ENCODE measurements at regions not wholly inside any gene's neighbourhood (a gene's known extent, or its start where the extent isn't known, plus 50 kb on each side); places are given as distances from the start of the nearest gene placed in this dataset.

DNA sequence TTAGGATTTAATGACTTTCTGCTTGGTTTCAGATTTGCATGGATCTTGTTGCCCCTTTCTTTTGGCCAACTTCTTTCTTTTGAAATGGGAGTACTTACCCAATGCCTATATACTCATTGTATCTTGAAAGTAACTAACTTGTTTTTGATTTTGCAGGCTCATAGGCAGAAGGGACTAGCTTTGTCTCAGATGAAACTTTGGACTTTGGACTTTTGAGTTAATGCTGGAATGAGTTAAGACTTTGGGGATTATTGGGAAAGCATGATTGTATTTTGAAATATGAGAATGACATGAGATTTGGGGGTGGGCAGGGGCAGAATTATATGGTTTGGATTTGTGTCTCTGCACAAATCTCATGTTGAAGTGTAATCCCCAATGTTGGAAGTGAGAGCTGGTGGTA lies 657.1 kb downstream of the TMTC2 start:
- Mint-ChIP-seq H3K9me3 (peaks cover 60% of the 10 kb centered on the region), H3K4me1 (ENCODE audit: low read depth) (no peaks in the 10 kb centered on the region), H3K4me3 (no peak overlapping the region), H3K36me3 (ENCODE audit: low read depth) (no peaks in the 10 kb centered on the region; the same call in none of the 2 replicates), H3K27ac (no peak overlapping the region), H3K27me3 (ENCODE audit: insufficient read depth) (no peaks in the 10 kb centered on the region)
- no peak for DNase-seq
- TF ChIP-seq, protein P1, sequence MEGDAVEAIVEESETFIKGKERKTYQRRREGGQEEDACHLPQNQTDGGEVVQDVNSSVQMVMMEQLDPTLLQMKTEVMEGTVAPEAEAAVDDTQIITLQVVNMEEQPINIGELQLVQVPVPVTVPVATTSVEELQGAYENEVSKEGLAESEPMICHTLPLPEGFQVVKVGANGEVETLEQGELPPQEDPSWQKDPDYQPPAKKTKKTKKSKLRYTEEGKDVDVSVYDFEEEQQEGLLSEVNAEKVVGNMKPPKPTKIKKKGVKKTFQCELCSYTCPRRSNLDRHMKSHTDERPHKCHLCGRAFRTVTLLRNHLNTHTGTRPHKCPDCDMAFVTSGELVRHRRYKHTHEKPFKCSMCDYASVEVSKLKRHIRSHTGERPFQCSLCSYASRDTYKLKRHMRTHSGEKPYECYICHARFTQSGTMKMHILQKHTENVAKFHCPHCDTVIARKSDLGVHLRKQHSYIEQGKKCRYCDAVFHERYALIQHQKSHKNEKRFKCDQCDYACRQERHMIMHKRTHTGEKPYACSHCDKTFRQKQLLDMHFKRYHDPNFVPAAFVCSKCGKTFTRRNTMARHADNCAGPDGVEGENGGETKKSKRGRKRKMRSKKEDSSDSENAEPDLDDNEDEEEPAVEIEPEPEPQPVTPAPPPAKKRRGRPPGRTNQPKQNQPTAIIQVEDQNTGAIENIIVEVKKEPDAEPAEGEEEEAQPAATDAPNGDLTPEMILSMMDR (IDR thresholded peaks at IDR 0.05) = no peak

DNA sequence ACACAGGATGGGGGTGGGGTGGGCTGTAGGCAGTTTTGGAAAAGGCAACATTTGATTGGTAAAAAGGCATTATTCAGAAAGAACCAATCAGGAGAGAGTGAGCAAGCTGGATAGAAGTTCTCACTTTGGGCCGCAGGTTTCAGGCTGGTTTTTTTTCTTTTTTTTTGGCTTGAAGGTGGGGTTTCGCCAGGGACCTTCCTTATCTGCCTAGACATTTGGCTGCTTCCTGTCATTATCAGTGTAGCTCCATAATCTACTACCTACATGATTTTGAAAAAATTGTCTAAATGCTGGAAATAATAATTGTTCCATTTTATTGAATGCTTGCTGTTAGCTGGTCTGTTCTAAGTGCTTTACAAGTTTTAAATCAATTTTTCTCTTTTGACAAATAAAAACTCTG lies 649.0 kb downstream of the TMTC2 start:
- H3K27me3 Mint-ChIP-seq (ENCODE audit: insufficient read depth) = no peaks in the 10 kb centered on the region
- H3K4me3 Mint-ChIP-seq = no peak overlapping the region
- H3K4me1 Mint-ChIP-seq (ENCODE audit: low read depth) = no peaks in the 10 kb centered on the region

GRCh38 chr12:83326666-83327065 lies 640.0 kb downstream of the TMTC2 start:
- Mint-ChIP-seq H3K27ac (no peak overlapping the region), H3K4me1 (ENCODE audit: low read depth) (no peaks in the 10 kb centered on the region), H3K36me3 (ENCODE audit: low read depth) (no peaks in the 10 kb centered on the region), H3K27me3 (ENCODE audit: insufficient read depth) (no peaks in the 10 kb centered on the region), H3K4me3 (no peak overlapping the region), H3K9me3 (peaks cover 22% of the 10 kb centered on the region)
- TF ChIP-seq, protein P1 (IDR thresholded peaks at IDR 0.05) = no peak
- no peak for DNase-seq

More for the DNA sequence above, 649.0 kb downstream of the TMTC2 start:
- Mint-ChIP-seq H3K27ac (no peak overlapping the region), H3K36me3 (ENCODE audit: low read depth) (peaks cover 4% of the 10 kb centered on the region; the same call in 1 of the 2 replicates), H3K9me3 (peaks cover 54% of the 10 kb centered on the region)
- no peak for DNase-seq
- TF ChIP-seq, protein P1 (IDR thresholded peaks at IDR 0.05) = no peak

GRCh38 chr12:83323866-83324265 lies 637.2 kb downstream of the TMTC2 start:
- H3K4me1 Mint-ChIP-seq (ENCODE audit: low read depth) = no peaks in the 10 kb centered on the region
- H3K36me3 Mint-ChIP-seq (ENCODE audit: low read depth) = no peaks in the 10 kb centered on the region
- TF ChIP-seq, protein P1 (IDR thresholded peaks at IDR 0.05) = no peak
- no peak overlapping the region for H3K4me3 Mint-ChIP-seq
- H3K9me3 Mint-ChIP-seq = peaks cover 27% of the 10 kb centered on the region
- H3K27me3 Mint-ChIP-seq (ENCODE audit: insufficient read depth) = no peaks in the 10 kb centered on the region; the same call in 1 of the 2 replicates
- no peak overlapping the region for H3K27ac Mint-ChIP-seq
- no peak for DNase-seq

DNA sequence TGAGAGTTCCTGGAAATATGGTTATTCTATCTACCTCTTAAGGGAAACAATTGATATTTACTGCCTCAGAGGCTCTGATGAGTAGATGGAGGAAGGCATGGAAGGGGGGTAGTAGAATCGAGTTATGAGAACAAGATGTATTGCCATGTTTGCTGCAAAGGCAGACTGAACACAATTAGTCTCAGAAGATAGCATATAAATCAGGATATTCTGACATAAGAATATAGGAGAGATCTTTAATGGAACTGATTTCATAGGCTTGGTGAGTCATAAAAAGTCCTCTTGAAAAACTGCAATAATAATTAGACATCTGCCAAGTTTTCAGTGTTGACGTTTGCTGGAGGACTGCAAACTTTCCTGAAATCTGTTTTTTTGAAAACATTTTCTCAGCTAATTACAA lies 636.1 kb downstream of the TMTC2 start:
- Mint-ChIP-seq H3K9me3 (peaks cover 24% of the 10 kb centered on the region), H3K27ac (no peak overlapping the region), H3K36me3 (ENCODE audit: low read depth) (no peaks in the 10 kb centered on the region), H3K4me1 (ENCODE audit: low read depth) (no peaks in the 10 kb centered on the region), H3K4me3 (no peak overlapping the region), H3K27me3 (ENCODE audit: insufficient read depth) (no peaks in the 10 kb centered on the region; the same call in 1 of the 2 replicates)
- TF ChIP-seq, protein P1 (IDR thresholded peaks at IDR 0.05) = no peak
- DNase-seq = no peak

GRCh38 chr12:83321971-83322370 lies 635.3 kb downstream of the TMTC2 start:
- H3K9me3 Mint-ChIP-seq = peaks cover 31% of the 10 kb centered on the region
- no peak for DNase-seq
- no peak overlapping the region for H3K4me3 Mint-ChIP-seq
- no peaks in the 10 kb centered on the region; the same call in 1 of the 2 replicates for H3K27me3 Mint-ChIP-seq (ENCODE audit: insufficient read depth)
- no peaks in the 10 kb centered on the region for H3K36me3 Mint-ChIP-seq (ENCODE audit: low read depth)
- H3K4me1 Mint-ChIP-seq (ENCODE audit: low read depth) = no peaks in the 10 kb centered on the region
- no peak overlapping the region for H3K27ac Mint-ChIP-seq
- TF ChIP-seq, protein P1 (IDR thresholded peaks at IDR 0.05) = no peak

Data from HFFc6 (cell line).